ENCODE measurements at regions not wholly inside any gene's neighbourhood (a gene's known extent, or its start where the extent isn't known, plus 50 kb on each side); places are given as distances from the start of the nearest gene placed in this dataset.

DNA sequence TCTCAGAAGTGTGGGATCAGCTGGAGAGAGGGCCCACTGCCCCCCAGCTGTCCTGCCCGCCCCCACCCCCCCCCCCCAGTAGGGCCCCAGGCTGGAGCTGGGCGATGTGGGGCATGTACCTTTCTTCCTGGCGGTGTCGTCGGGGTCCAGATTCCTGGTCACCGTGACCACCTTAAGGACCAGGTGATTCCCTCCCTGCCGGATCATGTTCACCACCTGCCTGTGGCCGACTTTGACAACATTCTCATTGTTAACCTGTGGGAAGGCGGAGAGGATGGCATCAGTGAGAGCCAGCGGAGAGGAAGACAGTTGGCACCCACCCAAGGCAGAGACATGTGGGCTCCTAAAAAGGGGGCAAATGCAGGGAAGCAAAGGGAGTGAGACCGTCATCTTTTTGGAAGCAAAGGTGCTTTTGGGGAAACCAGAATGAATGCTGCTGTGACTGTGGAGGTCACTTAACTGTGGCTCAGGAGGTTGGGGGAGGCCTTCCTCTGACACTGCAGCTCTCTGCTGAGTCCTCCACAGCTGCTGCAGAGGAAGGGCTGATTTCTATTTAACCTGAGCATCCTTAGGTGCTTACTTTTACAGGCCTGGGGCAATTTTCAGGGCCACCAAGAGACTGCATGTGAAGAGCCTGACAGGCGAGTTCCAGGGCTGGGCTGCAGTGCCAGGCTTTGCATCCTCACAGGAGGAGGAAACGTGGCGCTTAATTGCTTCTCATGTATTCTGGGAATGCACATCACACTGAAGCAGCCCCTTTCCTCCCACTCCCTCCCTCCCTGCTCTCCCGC is 104.5 kb downstream of the CTTN start:
- no peak for DNase-seq (ENCODE audit: low spot score)

DNA sequence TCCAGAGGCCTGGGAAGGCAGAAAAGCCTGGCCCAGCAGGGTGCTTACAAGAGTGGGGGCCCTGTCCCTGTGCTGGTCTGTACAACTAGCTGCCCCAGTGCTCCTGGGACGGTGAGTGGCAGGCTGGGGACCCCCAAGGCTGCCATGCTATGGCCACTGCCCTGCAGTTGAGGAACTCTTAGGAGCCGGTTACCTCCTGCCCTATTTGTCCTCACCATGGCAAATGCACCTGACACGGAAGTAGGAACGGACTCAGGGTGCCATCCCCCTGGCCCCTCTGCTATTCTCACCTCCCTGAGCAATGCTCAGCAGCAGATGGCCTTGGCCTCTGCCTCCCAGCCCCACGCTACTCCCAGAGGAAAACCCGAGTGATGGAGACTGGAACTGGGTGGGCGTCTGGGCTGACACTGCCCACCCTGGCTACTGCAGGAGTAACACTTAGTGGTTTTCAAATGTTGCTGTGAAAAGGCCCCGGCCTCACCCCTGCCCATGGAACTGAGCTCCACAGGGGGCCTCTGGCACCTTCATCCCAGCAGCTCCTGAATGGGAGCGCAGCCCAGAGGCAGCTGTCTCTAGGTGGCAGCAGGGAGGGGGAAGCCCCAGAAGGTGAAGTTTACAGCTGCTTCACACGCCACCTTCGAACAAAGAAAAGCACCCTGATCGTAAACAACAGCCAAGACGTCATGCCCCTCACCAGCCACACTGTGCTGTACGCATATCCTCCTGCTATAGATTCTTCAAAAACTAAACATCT is 105.3 kb downstream of the CTTN start:
- DNase-seq (ENCODE audit: low spot score) (no peak), ATAC-seq (ENCODE audit: low FRiP score) (no peak)
- TF ChIP-seq, protein P1, sequence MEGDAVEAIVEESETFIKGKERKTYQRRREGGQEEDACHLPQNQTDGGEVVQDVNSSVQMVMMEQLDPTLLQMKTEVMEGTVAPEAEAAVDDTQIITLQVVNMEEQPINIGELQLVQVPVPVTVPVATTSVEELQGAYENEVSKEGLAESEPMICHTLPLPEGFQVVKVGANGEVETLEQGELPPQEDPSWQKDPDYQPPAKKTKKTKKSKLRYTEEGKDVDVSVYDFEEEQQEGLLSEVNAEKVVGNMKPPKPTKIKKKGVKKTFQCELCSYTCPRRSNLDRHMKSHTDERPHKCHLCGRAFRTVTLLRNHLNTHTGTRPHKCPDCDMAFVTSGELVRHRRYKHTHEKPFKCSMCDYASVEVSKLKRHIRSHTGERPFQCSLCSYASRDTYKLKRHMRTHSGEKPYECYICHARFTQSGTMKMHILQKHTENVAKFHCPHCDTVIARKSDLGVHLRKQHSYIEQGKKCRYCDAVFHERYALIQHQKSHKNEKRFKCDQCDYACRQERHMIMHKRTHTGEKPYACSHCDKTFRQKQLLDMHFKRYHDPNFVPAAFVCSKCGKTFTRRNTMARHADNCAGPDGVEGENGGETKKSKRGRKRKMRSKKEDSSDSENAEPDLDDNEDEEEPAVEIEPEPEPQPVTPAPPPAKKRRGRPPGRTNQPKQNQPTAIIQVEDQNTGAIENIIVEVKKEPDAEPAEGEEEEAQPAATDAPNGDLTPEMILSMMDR (IDR thresholded peaks at IDR 0.05): no peak

More for the DNA sequence above, 104.5 kb downstream of the CTTN start:
- ATAC-seq (ENCODE audit: low FRiP score): no peak
- TF ChIP-seq, protein P1 (IDR thresholded peaks at IDR 0.05): no peak

DNA sequence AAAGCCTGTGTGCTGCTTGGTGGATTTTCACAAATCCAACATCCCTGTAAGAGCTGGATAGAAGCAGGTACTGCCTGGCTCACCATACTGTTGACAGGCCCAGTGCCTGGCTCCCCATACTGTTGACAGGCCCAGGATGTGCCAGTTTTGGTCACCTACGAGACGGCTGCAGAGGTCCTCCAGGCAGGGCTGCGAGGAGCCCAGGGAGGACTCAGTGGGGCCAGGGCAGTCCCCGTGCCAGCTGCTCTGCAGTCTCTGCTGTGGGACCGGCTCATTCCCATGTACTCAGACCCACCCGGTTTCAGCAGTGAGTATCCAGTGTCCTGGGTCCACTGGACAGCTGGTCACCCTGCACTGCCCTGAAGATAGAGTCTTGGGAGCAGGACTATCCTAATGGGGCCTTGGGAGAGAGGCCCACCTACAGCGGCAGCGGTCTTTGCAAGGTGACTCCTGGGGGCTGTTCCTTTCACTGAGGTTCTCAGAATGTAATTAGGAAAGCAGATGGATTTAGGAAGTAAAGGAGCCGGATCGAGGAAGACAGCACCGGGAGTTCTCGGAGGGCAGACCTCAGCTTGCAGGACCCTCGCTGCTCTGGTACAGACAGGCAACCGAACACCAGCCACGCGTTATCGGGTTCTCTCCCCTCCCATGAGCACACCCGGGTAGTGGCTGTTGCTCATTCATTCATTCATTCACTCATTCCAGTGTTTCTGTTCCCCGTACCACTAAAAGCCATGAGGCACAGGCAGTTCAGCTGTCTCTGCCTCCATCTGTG is 106.1 kb downstream of the CTTN start:
- ATAC-seq (ENCODE audit: low FRiP score): no peak
- no peak for DNase-seq (ENCODE audit: low spot score)
- TF ChIP-seq, protein P1 (IDR thresholded peaks at IDR 0.05): no peak

- ATAC-seq (ENCODE audit: low FRiP score) (no peak), DNase-seq (ENCODE audit: low spot score) (no peak)
- TF ChIP-seq, protein P1 (IDR thresholded peaks at IDR 0.05): no peak
Measured at GRCh38 chr11:70505331-70505731, 107.0 kb downstream of the CTTN start.

DNA sequence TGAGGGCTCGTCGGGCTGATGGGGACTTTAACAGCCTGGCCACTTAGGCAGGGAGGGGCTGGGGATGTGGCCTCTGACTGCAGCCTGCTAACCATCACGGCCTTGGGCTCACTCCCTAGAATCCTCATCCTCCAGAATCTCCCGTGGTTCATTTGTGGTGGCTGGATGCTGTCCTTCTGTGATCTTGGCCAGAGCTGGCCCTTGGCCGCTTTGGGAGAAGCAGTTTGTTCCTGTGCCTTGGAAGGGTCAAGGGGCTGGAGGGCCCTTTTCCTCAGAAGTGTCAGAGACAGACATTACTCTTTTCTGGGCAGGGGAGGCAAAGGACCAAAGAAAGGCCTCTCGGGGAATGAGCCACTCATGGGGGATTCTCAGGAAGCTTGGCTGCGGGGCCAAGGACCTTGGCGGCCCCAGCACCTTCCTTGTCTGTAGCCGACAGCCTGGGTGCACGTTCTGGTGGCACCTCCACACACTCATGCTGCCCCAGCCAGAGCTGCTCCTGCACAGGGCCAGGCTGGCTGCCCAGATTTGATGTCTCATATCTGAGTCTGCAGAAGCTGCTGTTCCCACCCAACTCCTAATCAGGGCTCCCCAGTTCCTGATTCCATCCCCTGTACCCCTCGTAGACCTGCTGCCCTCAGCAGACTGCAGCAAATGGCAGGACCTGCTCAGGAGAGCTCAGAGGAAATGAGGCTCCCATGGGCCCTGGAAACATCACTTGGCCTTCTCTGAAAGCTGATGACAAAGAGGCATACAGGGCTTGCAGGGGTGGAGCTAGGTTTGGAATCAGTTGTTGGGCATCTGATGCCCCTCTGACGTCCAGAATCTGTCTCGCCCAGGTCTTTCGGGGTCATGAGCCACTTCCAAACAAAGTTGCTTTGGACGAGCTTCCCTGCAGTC is 107.7 kb downstream of the CTTN start:
- DNase-seq (ENCODE audit: low spot score) (no peak), ATAC-seq (ENCODE audit: low FRiP score) (no peak)
- TF ChIP-seq, protein P1 (IDR thresholded peaks at IDR 0.05): no peak

- TF ChIP-seq, protein P1 (IDR thresholded peaks at IDR 0.05): no peak
- ATAC-seq (ENCODE audit: low FRiP score): no peak
Measured at GRCh38 chr11:70506658-70506970, 108.3 kb downstream of the CTTN start.

More at GRCh38 chr11:70506658-70506970, 108.3 kb downstream of the CTTN start:
- no peak for DNase-seq (ENCODE audit: low spot score)

Measured in omental fat pad (tissue), 3 donors.